GM19023 (cell line): ENCODE measurements at regions not wholly inside any gene's neighbourhood (a gene's known extent, or its start where the extent isn't known, plus 50 kb on each side); places are given as distances from the start of the nearest gene placed in this dataset.
"Not testable (repeated sequence)": the region's sequence is repeated elsewhere in the genome, so short reads cannot be mapped to it uniquely, and the experiment has no call there.

Source experiments
- ATAC-seq: cut with Tn5 transposase; IDR thresholded peaks from one replicate; pipeline ENCODE4 v1.9.1; 2021; ENCODE audit warnings: mild to moderate bottlenecking, moderate library complexity; ENCODE audit not compliant: unreplicated experiment

DNA sequence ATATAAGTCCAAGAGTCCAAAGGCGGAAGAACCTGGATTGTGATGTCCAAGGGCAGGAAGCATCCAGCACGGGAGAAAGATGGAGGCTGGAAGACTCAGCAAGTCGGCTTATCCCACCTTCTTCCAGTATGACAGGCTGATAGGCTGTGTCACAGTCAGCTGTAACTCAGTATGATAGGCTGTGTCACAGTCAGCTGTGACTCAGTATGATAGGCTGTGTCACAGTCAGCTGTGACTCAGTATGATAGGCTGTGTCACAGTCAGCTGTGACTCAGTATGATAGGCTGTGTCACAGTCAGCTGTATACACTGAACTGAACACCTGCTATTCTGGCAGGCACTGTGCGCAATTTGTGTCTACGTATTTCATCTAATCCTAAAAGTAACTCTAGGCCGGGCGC lies 271.9 kb downstream of the LRATD1 start:
- not testable (repeated sequence) for ATAC-seq

DNA sequence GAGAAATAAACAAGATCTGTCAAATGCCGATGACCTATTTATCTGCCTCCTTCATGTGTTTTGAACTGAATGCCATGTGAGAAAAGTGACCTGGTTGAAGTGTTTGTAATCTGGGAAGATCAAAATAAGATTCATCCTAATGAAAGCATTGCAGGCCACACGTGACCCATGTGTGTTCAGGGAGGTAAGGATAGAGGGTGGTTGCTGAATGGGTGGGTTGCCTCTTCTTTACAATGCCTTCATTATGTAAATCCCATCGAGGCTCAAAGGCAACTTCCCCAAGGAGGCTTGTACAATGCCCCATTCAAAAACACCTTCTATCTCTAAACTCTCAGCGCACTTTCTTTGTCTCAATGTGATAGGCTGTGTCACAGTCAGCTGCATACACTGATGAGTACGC lies 273.1 kb downstream of the LRATD1 start:
- ATAC-seq = no peak

DNA sequence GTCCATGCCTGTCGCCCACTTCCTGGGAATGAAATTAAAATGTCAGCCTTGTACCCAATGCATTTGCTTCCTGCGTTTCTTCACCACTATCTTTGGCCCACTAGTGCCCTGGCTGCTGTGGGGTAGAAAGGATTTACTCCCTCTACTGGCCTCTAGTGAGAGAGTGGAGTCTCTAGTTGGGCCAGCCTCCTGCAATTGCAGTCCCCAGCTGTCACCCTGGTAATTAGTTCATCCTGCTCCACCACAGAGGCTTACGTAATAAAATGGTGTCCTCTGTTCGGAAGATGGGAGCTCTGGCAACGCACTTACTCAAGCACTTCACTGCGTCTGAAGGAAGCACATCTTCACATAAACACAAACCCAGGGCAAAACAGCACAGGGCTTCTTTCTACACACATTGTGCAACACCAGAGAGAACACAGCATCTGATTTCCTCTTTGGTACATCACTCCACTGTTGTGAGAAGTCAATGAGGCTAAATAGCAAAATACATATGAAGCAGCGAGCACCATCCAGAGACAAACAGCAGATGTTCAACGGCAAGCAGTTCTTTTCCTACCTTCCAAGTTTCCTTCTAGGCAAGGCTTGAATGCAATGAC lies 274.6 kb downstream of the LRATD1 start:
- ATAC-seq = no peak

DNA sequence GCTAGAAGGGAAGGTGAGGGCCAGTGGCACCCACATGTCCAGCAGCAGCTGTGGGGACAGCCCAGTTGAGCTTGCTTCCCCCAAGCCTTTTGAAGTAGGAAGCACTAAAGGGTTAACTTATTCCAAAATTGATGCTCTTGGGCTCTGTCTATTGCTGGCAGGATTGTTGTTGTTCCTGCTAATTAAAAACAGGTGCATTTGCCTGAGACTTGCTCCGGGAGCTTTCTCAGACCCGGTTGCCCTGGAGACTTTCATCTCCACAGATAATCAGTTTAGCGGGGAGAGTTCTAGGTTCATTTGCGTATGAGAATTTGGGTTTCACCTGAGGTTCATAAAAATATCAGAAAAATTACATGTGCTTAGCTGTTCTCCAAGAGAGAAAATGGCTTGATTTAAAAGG lies 277.3 kb downstream of the LRATD1 start:
- no peak for ATAC-seq

DNA sequence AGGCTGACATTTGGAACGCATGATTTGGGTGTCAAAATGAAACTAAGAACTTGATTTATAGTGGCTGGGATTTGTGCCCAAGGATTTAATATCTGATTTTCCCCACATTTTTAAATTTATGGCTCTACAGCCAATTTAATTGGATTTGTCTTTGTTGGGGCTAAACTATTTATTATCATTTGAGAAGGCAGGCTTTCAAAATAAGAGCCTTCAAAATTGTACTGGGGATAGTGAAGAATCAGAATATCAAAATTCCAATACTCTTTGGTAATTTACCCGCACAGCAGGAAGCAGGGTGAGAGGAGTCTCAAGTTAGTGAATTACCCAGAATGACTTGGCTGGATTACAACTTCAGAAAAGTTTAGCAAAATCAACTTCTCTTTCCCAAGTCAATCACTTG lies 278.1 kb downstream of the LRATD1 start:
- no peak for ATAC-seq

DNA sequence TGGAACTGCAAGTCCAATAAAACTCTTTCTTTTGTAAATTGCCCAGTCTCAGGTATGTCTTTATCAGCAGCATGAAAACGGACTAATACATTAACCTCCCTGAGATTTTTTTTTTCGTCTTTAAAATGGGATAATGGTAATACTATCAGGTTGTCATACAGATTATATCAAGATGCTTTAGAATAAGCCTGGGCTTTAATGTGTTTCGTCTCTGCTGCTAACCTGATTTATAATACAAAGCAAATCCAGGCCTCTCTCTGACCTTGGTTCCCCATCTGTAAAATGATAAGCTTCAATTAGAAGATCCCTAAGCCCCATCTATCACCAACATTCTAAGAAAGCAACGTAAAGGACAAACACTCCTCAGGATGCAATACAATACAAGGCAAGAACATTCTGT lies 283.5 kb downstream of the LRATD1 start:
- no peak for ATAC-seq

DNA sequence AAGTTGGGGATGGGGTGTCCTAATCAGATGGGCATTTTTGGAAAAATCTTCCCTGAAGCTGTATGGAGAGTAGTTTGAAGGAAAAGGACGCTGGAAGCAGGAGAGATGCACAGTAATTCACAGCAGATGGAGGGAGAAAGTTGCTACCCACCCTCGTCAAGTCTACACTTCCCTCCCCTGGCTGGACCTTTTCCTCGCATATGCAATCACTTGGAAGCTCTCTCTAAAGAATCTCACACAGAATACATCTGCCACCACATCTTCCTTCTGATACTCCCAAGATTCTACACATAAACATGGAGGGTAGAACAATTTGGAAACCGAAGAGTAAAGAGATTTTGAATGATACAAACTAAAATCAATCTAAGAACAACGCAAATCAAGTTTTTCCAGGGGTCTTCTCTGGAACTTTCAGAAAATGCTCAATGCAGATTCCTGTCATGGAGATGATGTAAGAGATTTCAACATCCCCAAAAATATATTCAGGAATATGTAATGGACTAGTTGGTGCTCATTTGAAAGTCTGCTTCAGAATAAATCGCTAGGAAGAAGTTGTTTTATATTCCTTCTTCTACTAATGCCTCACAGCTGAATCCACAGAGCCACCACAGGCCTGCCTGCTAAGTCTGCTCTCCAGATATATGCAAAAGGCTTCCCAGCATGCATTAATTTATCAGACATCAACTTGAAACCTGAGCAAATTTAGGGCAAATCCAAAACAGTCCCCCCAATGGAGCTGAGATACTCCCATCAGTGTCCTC lies 291.5 kb downstream of the LRATD1 start:
- ATAC-seq = no peak

DNA sequence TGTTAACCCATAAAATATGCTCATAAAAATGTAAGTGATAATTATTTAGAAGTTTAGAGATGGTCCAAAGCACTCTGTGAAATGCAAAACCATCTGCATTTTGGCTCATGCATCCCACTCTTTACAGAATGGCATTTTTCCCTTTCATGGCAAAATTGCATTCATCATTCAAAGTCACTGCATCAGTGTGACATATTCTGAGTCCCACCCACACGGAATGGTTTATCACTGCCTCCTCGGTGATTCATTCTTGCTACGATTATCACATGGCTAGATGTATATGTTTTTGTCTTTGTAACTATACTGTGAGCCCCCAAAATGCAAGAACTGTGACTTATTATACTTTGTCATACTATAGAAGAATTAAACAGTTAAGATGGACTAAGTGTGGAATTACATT lies 293.0 kb downstream of the LRATD1 start:
- ATAC-seq = no peak

DNA sequence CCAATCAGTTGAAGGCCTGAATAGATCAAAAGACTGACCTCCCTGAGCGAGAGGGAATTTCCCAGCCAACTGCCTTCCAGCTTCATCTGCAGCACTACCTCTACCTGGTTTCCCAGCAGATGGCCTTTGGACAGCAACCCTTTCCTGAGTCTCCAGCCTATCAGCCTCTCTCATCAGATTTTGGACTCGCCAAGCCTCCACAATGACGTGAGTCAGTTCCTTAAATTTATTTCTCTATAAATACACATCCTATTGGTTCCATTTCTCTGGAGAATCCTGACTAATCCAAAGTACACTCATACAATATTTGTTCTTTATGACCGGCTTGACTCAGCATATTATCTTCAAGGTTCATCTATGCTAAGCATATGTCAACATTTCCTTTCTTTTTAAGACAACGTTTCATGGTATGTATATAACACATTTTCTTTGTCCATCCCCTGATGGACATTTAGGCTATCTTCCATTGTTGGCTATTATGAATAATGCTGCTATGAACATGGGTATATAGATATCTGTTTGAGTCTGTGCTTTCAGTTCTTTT lies 294.6 kb downstream of the LRATD1 start:
- no peak for ATAC-seq

DNA sequence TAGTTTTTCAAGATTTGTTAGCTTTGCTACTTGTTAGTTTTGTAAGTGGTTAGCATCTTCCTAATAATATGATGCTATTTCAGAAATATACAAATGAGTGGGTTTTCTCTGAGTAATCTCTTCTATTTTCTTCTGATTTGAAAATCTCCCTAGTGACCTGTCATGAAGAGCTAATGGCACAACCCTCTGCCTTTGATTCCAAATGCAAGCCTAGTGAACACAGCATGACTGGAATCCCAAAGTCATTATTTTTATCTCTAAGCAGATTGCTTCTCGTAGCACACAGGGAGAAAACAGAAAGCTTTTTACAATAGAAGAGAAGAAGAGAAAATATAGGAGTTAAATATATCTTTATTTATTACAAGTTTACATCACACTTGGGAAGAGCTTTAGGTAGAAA lies 295.5 kb downstream of the LRATD1 start:
- ATAC-seq = no peak

DNA sequence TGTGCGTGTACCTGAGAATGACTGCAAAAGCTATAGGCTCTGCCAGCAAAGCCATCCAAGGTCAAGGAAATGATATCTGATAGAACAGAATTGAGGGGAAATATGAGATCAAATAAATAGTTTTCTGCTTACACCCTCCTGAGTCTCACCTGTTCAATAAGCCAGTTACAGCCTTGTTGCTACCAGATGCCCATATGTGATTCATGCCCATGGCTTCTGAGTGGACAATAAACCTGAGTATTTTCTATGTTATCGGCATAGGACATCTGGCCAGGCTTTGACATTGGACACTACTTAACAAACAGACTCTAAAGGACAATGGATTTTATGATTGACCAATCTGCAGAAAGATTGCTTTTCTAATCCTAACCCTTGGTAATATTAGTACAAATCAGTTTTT lies 297.9 kb downstream of the LRATD1 start:
- no peak for ATAC-seq

DNA sequence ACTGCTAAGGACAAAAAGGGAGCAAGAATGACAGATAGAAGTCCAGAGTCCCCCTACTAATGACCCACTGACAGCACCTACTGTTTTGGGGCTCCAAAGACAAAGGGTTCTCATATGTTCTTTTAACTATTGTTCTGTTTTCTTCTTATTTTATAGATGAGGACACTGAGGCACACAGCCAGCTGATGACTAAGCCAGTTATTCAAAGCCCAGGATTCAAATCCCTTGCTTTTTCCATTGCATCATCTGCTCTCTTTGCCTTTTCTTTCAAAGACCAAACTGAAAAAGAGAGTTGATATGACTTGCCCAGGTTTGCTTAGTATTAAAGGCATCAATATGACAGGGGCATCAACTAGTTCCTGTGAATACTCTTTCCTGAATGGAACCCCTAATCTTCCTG lies 299.8 kb downstream of the LRATD1 start:
- no peak for ATAC-seq

DNA sequence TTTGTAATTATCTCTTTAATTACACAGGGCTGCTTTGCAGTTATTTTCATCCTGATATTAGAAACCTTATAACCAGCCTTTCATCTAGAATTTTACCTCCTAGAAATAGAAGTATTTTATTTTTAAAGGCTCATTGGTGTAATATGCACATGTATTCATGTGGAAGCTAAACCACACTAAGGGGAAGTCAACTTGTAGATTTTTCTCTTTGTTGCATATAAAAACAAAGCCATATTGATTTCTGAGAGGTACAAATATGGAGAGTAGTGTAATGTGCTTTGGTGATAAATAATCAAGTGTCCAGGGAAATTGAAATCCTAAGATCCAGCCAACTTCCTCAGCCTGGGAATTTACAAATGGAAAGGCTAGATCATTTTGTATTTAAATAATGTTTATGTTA lies 301.2 kb downstream of the LRATD1 start:
- no peak for ATAC-seq

DNA sequence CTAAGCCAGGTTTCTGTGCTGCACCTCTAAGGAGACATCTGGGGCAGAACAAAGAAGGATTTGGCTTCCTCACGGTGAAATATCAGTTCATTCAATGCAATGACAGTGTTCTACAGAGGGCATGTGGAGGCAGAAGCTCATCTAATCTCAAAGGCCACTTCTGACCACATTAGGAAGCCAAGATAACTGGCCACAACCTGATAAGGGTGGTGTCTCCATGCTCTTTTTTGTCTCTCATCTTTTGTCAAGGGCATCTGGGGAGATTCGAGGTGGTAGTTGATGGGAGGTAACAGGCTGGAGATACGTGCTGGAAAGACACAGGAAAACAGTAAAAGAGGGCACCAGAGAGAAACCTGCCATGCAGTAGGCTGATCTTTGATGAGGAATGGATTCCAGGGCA lies 303.9 kb downstream of the LRATD1 start:
- no peak for ATAC-seq

DNA sequence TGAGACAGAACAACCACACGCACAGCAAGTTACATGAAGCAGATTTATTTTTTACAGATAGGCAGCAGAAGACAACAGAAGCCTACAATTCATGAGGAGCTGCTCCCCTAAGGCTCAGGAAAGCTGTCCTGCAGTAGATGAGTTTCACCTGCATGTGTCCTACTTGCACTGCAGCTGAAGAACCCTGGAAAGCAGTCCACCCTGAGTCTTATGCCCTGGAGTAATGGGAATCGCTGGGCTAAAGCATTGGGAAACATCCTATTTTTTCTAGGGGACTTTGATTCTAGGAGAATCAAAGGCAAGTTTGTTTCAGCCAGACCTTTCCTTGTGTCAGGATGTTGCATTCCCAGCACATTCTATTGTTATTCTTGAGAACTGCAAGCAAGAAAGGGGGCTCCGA lies 304.8 kb downstream of the LRATD1 start:
- no peak for ATAC-seq

DNA sequence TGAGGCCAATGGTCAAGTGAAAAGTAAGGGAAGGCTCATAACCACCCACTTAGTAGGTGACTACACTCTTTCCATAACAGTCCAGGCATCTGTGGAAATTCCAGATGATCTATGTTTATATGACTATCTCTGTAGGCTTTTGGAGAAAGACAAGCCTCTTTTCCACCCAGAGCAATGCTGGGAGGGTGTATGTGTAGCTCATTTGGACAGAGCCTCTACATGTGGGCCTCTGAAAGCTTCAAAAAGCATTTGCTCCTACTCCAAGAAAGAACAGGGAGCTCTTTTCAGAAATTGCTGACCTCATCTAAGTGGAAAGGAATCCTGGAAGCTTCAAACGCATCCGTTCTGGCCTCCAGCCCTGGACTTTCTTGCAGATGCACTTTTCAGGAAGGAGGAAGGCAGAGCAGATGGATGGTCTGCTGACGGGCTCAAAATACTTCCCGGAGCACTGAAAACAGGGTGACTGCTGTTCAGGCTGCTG lies 308.7 kb downstream of the LRATD1 start:
- no peak for ATAC-seq

DNA sequence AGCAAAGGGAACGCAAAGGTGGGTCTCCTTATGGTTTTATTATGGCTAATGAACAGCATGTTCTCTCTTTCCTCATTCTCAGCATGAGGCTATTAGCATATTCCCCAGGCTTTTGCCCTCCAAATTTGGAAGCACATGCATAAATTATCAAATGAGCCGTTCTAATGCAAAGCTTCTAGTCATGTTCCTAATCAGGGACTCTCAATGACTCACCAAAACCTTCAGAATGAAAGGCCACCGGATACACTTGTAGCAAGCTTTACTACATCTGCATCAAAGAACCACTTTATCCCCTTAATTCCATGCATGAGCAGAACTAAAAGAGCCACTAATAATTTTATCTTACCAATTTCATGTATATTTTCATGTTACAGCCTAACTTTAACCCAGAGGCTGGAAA lies 310.5 kb downstream of the LRATD1 start:
- no peak for ATAC-seq

DNA sequence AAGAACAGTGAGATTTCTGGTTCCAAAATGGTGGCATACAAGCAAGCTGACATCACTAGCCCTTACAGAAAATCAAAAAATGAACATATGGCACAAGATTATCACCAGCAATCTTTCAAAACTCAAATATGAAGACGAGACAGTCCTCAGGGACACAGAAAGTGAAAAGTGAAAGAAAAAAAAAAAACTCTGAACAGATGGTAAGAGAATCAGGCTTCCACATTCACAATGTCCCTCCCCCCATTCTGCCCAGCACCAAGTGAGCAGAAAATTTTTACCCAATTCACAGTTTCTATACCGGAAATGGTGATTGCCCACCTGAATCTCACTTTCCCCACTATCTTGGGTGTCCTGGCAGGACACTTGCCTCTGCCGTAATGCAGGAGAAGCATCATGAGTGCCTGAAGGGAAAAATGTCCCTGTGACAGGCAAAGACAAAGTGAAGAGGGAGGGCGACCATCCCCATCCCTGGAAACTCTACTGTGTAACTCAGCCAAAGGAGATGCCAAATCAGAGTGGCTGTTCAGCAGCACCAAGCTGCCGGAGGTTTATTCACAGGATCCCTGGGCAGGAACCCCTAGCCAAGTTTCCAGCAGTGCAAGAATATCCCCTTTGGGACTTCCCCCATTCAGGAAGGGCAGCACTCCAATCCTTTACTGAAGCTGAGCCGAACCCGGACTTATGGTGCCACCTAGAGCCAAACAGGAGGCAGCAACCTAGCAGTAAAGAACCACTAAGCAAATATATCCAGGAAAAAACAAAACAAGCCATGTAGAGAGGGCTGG lies 312.2 kb downstream of the LRATD1 start:
- no peak for ATAC-seq

DNA sequence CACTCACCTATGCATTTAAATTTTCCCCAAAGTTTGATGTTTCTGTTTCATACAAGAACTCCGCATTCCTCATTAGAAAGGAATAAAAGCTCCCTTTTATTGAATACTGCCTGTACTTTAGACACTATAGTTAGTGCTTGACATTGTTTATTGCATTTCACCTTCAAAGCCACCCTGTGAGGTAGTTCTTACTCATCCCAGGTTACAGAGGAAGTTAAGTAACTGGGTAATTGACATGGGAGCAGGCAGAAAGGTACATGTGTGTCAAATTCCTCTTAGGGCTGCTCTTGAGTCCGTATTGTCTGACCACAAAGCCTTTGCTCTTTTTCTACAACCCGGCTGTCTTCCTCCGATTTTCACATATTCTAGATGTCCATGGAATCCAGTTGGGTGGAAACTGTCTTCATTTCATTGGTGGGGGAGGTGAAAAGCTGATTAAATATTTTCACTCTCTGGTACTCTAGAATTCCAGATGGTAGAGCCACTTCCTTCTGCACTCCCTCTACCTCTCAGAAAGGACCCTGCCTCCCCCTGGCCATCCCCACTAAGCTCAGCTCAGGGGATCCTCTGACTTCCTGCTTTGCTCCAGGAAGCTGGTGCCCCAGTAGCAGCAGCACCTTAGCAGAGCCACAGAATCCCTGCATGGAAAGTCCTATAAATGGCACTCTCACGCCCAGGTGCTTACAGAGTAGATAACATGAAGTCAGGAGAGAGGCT lies 319.2 kb downstream of the LRATD1 start:
- ATAC-seq = no peak

DNA sequence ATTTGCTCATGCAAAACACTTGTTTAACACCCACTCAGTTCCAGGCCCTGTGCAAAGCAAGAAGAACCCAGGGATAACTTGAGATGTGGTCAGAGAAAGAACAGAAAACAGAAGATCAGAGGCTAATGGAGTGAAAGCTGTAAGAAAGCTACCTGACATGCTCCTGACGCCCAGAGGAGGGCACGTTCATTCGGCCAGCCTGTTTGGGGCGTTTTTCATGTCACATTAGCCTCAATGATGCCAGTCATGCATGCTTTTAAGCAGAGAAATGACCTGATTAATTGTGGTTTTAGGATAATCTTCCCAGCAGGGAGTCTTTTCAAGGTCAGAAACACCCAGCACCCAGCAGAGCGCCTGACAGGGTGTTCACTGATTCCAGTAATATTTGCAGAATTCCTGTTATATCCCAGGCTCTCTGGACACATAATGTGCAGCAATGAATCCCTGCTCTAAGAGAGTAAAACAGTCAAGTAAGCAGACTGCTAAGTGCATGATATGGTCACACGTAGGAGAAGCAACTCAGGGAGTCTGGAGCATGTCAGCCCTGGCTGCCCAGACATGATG lies 320.0 kb downstream of the LRATD1 start:
- ATAC-seq = no peak
